ENCODE measurements at regions not wholly inside any gene's neighbourhood (a gene's known extent, or its start where the extent isn't known, plus 50 kb on each side); places are given as distances from the start of the nearest gene placed in this dataset.
"Not testable (repeated sequence)": the region's sequence is repeated elsewhere in the genome, so short reads cannot be mapped to it uniquely, and the experiment has no call there.

DNA sequence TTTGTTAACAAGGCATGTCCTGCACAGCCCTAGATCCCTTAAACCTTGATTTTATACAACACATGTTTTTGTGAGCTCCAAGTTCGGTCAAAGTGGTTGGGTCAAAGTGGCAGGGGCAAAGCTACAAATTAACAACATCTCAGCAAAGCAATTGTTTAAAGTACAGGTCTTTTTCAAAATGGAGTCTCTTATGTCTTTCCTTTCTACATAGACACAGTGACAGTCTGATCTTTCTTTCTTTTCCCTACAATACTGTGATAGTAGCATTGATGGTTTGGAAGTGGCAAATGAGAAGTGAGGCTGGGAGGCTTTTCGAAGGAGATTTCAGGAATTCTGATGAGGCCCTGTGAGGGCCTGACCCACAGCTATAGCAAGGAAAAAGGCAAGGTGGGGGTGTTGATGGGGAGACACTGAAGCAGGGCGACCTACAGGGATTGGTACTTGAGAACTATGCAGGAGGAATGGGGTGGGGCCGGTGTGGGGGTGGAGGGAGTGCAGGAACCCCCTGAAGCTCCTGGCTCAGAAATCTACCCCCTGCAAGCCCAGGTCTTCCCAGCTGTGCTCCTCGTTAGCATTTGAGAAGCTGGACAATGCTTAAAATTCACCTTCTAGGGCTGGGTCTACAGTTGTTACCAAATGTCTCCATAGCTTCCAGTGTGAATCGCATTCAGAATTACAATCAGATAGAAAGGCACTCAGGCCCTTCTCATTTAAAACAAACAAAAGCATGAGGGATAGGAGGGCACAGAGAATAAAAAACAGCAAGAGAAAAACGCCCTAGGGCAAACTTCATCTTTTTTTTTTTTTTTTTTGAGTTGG, 102.6 kb upstream of the PPM1J start:
- DNase-seq (ENCODE audit: low read depth): no peak
- FAIRE-seq: no peak
- H3K36me3 ChIP-seq (ENCODE audit: control insufficient read depth, insufficient read depth, low read length): no peaks in the 10 kb centered on the region
- H3K4me3 ChIP-seq (ENCODE audit: low read depth, low read length): no peak overlapping the region
- no peaks in the 10 kb centered on the region for H3K27me3 ChIP-seq (ENCODE audit: control insufficient read depth, insufficient read depth, low read length)
- TF ChIP-seq, protein P1, sequence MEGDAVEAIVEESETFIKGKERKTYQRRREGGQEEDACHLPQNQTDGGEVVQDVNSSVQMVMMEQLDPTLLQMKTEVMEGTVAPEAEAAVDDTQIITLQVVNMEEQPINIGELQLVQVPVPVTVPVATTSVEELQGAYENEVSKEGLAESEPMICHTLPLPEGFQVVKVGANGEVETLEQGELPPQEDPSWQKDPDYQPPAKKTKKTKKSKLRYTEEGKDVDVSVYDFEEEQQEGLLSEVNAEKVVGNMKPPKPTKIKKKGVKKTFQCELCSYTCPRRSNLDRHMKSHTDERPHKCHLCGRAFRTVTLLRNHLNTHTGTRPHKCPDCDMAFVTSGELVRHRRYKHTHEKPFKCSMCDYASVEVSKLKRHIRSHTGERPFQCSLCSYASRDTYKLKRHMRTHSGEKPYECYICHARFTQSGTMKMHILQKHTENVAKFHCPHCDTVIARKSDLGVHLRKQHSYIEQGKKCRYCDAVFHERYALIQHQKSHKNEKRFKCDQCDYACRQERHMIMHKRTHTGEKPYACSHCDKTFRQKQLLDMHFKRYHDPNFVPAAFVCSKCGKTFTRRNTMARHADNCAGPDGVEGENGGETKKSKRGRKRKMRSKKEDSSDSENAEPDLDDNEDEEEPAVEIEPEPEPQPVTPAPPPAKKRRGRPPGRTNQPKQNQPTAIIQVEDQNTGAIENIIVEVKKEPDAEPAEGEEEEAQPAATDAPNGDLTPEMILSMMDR (IDR thresholded peaks at IDR 0.05; ENCODE audit: insufficient read depth, low read length, severe bottlenecking): no peak

DNA sequence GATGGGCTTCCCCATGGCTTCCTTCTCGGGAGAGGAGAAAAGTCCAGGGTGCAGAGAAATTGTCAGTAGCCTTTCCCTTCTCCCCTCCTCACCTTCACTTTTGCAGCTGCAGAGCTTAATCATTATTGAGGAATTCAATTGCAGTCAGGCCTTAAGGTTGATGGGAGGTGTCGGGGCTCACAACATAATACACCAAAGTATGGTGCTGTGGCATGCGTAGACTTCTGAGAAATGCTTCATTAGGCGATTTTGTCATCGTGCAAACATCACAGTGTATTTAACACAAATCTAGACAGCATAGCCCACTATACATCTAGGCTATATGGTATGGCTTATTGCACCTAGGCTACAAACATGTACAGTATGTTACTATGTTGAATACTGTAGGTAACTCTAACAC, 100.2 kb upstream of the PPM1J start:
- Histone ChIP-seq H3K27me3 (ENCODE audit: control insufficient read depth, insufficient read depth, low read length) (no peaks in the 10 kb centered on the region), H3K4me3 (ENCODE audit: low read depth, low read length) (no peak overlapping the region), H3K36me3 (ENCODE audit: control insufficient read depth, insufficient read depth, low read length) (no peaks in the 10 kb centered on the region)
- no peak for FAIRE-seq
- TF ChIP-seq, protein P1 (IDR thresholded peaks at IDR 0.05; ENCODE audit: insufficient read depth, low read length, severe bottlenecking): no peak
- DNase-seq (ENCODE audit: low read depth): no peak

DNA sequence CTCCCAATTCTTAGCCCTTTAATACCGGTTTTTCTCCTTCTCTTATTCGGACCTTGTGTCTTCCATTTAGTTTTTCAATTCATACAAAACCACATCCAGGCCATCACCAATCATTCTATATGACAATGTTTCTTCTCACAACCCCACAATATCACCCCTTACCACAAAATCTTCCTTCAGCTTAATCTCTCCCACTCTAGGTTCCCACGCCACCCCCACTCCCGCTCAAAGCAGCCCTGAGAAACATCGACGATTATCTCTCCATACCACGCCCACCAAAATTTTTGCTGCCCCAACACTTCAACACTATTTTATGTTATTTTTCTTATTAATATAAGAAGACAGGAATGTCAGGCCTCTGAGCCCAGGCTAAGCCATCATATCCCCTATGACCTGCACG, 99.5 kb upstream of the PPM1J start:
- H3K36me3 ChIP-seq (ENCODE audit: control insufficient read depth, insufficient read depth, low read length); FAIRE-seq; H3K27me3 ChIP-seq (ENCODE audit: control insufficient read depth, insufficient read depth, low read length); DNase-seq (ENCODE audit: low read depth); H3K4me3 ChIP-seq (ENCODE audit: low read depth, low read length): not testable (repeated sequence)

DNA sequence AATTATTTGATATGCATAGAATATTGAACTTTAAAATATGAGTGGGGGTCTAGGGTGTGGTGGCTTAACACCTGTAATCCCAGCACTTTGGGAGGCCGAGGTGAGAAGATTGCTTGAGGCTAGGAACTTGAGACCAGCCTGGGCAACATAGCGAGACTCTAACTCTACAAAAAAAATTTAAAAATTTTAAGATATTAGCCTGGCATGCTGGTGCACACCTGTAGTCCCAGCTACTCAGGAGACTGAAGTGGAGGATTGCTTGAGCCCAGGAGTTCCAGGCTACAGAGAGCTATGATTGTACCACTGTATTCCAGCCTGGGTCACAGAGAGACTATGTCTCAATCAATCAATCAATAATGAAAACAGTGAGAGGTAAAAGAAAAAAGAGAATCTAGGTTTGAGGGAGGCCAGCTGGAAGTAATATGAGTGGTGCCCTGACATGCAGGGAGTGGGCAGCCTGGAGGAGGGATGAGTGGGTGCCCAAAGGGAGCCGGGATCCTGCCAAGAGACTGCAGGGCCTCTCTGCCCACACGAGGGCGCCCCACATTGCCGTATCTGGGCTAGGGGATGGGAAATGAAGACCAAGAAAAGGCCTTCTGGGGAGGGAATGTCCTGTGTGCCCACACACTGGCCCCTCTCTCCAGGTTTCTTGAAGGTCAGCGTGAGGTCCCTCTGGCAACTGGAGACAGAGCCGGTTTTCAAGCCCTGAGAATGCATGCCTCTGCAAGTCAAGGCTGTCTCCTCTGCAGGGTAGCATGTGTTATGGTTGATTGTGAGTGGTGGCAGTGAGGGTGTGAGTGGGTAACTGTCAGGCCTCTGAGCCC, 93.9 kb upstream of the PPM1J start:
- no peaks in the 10 kb centered on the region for H3K36me3 ChIP-seq (ENCODE audit: control insufficient read depth, insufficient read depth, low read length)
- TF ChIP-seq, protein P1 (IDR thresholded peaks at IDR 0.05; ENCODE audit: insufficient read depth, low read length, severe bottlenecking): peak; percentile 97
- no peak overlapping the region for H3K4me3 ChIP-seq (ENCODE audit: low read depth, low read length)
- no peaks in the 10 kb centered on the region for H3K27me3 ChIP-seq (ENCODE audit: control insufficient read depth, insufficient read depth, low read length)
- FAIRE-seq (no peak), DNase-seq (ENCODE audit: low read depth) (peak; percentile 56)

DNA sequence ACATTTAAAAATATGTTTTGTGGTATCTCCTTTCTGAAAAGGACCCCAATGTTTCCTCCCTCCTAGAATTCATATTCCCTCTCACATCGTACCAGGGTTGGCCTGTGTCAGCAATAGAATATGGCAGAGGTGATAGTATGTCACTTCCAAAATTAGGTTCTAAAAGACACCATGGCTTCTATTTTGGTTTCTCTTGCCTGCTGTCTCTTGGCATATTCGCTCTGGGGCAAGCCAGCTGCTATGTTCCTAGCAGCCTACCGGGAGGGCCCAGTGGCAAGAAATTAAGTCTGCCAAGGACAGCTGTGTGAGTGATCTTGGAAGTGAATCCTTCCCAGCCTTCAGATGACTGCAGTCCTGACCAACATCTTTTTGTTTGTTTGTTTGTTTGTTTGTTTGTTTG, 92.9 kb upstream of the PPM1J start:
- DNase-seq (ENCODE audit: low read depth) (no peak), FAIRE-seq (no peak)
- TF ChIP-seq, protein P1 (IDR thresholded peaks at IDR 0.05; ENCODE audit: insufficient read depth, low read length, severe bottlenecking): no peak

DNA sequence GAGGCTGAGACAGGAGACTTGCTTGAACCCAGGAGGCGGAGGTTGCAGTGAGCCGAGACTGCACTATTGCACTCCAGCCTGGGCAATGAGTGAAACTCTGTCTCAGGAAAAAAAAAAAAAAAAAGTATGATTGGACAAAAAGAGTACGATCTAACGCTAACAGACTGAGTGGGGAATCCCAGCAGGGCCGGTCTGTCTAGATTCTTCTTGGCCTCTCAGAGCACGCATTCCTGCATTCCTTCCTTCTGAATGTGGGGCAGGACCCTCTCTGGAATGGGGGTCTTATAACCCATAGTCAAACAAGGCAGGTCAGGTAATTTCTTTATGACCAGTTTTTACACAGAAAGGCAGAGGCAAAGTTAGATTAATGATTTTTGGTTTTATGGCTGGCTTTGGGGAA, 92.0 kb upstream of the PPM1J start:
- H3K4me3 ChIP-seq (ENCODE audit: low read depth, low read length): no peak overlapping the region
- DNase-seq (ENCODE audit: low read depth): peak; percentile 54

More for the DNA sequence above, 92.9 kb upstream of the PPM1J start:
- H3K27me3 ChIP-seq (ENCODE audit: control insufficient read depth, insufficient read depth, low read length): no peaks in the 10 kb centered on the region
- no peaks in the 10 kb centered on the region for H3K36me3 ChIP-seq (ENCODE audit: control insufficient read depth, insufficient read depth, low read length)
- H3K4me3 ChIP-seq (ENCODE audit: low read depth, low read length): no peak overlapping the region

More for the DNA sequence above, 92.0 kb upstream of the PPM1J start:
- no peak for FAIRE-seq
- Histone ChIP-seq H3K36me3 (ENCODE audit: control insufficient read depth, insufficient read depth, low read length) (no peaks in the 10 kb centered on the region), H3K27me3 (ENCODE audit: control insufficient read depth, insufficient read depth, low read length) (no peaks in the 10 kb centered on the region)
- TF ChIP-seq, protein P1 (IDR thresholded peaks at IDR 0.05; ENCODE audit: insufficient read depth, low read length, severe bottlenecking): no peak

All from bronchial epithelial cell (primary cell).